ENCODE measurements at regions not wholly inside any gene's neighbourhood (a gene's known extent, or its start where the extent isn't known, plus 50 kb on each side); places are given as distances from the start of the nearest gene placed in this dataset.

- no peak overlapping the region for H3K4me3 ChIP-seq
- H3K27me3 ChIP-seq, result no peaks in the 10 kb centered on the region
- 94% methylated on average over 2 of the region's 22 CpGs for WGBS (ENCODE audit: insufficient coverage, low coverage, low lambda C conversion rate, missing lambda C conversion rate)
- no peak overlapping the region for H3K27ac ChIP-seq
- TF ChIP-seq POLR2A (IDR thresholded peaks at IDR 0.05) (no peak), CTCF (IDR thresholded peaks at IDR 0.05) (no peak)
- no peaks in the 10 kb centered on the region for H3K4me1 ChIP-seq
- intact Hi-C loops (cut with DNase I), result no loop called here
- no peak for ATAC-seq
- no peaks in the 10 kb centered on the region for H3K36me3 ChIP-seq
- no peak for DNase-seq
- H3K9me3 ChIP-seq, result no peaks in the 10 kb centered on the region
These were observed 186.1 kb downstream of the KTN1 start for GRCh38 chr14:55766071-55766470.

- no peak for TF ChIP-seq POLR2A (IDR thresholded peaks at IDR 0.05)
- no peak for TF ChIP-seq CTCF (IDR thresholded peaks at IDR 0.05)
- Histone ChIP-seq H3K36me3 (no peaks in the 10 kb centered on the region), H3K4me1 (no peaks in the 10 kb centered on the region), H3K27me3 (no peaks in the 10 kb centered on the region), H3K9me3 (no peaks in the 10 kb centered on the region), H3K27ac (no peak overlapping the region), H3K4me3 (no peak overlapping the region)
- intact Hi-C loops (cut with DNase I), result no loop called here
- no peak for DNase-seq
- 44% methylated on average over 2 of the region's 2 CpGs for WGBS (ENCODE audit: insufficient coverage, low coverage, low lambda C conversion rate, missing lambda C conversion rate)
- peak in 2 of 4 donors; percentile 53 to 66 for ATAC-seq
These were observed 187.3 kb downstream of the KTN1 start for GRCh38 chr14:55767286-55767685.

- Histone ChIP-seq H3K27ac (no peak overlapping the region), H3K4me3 (no peak overlapping the region), H3K27me3 (no peaks in the 10 kb centered on the region), H3K4me1 (no peaks in the 10 kb centered on the region), H3K9me3 (no peaks in the 10 kb centered on the region), H3K36me3 (no peaks in the 10 kb centered on the region)
- ATAC-seq (no peak), DNase-seq (no peak)
- no peak for TF ChIP-seq POLR2A (IDR thresholded peaks at IDR 0.05)
- TF ChIP-seq CTCF (IDR thresholded peaks at IDR 0.05), result no peak
- WGBS (ENCODE audit: insufficient coverage, low coverage, low lambda C conversion rate, missing lambda C conversion rate), result 64% methylated on average over 3 of the region's 3 CpGs
- intact Hi-C loops (cut with DNase I), result no loop called here
These were observed 189.9 kb downstream of the KTN1 start for GRCh38 chr14:55769877-55770276.

GRCh38 chr14:55771242-55771981 lies 191.4 kb downstream of the KTN1 start:
- Histone ChIP-seq H3K27me3 (no peaks in the 10 kb centered on the region), H3K9me3 (no peaks in the 10 kb centered on the region), H3K4me3 (no peak overlapping the region), H3K27ac (no peak overlapping the region), H3K36me3 (no peaks in the 10 kb centered on the region), H3K4me1 (no peaks in the 10 kb centered on the region)
- no peak for TF ChIP-seq POLR2A (IDR thresholded peaks at IDR 0.05)
- 67% methylated on average over 2 of the region's 2 CpGs for WGBS (ENCODE audit: insufficient coverage, low coverage, low lambda C conversion rate, missing lambda C conversion rate)
- no peak for DNase-seq
- ATAC-seq, result no peak
- intact Hi-C loops (cut with DNase I), result no loop called here

- 57% methylated on average over 1 of the region's 1 CpG for WGBS (ENCODE audit: insufficient coverage, low coverage, low lambda C conversion rate, missing lambda C conversion rate)
- no peak for ATAC-seq
- intact Hi-C loops (cut with DNase I), result no loop called here
These were observed 192.5 kb downstream of the KTN1 start for GRCh38 chr14:55772486-55772885.

More at GRCh38 chr14:55772486-55772885, 192.5 kb downstream of the KTN1 start:
- Histone ChIP-seq H3K27me3 (no peaks in the 10 kb centered on the region), H3K27ac (no peak overlapping the region), H3K4me1 (no peaks in the 10 kb centered on the region), H3K36me3 (no peaks in the 10 kb centered on the region), H3K9me3 (no peaks in the 10 kb centered on the region), H3K4me3 (no peak overlapping the region)
- TF ChIP-seq POLR2A (IDR thresholded peaks at IDR 0.05) (no peak), CTCF (IDR thresholded peaks at IDR 0.05) (no peak)
- DNase-seq, result no peak
